SK-N-SH (cell line): ENCODE measurements at regions not wholly inside any gene's neighbourhood (a gene's known extent, or its start where the extent isn't known, plus 50 kb on each side); places are given as distances from the start of the nearest gene placed in this dataset.

Experiments used
- CTCF ChIA-PET: fragments of 300-600, 350-600 bp; formaldehyde crosslinking; extraction: SDS; loops from one replicate; lab custom pipeline; 2021; lab: Yijun Ruan, JAX
- POLR2A ChIA-PET: fragments of 350-600 bp; sonication (Branson Sonifier 250); formaldehyde crosslinking; extraction: SDS; loops from one replicate; lab custom pipeline; 2020; ENCODE audit warnings: antibody characterized with exemption, inconsistent platforms; lab: Yijun Ruan, JAX
- DNase-seq: peaks from one replicate; pipeline ENCODE4 v3.0.0; 2012
- H2AFZ ChIP-seq: fragments of 200-600 bp; sonication (generic); 2 replicates; pipeline ENCODE4 v1.8.1; 2016; ENCODE audit warnings: antibody characterized with exemption, mild to moderate bottlenecking, low read depth
- H3F3A ChIP-seq: fragments of 200-600 bp; sonication (generic); replicated peaks from 2 replicates; pipeline ENCODE3; 2016; ENCODE audit warnings: antibody characterized with exemption, mild to moderate bottlenecking; ENCODE audit not compliant: insufficient read depth
- H3K27ac ChIP-seq, 2 experiments: fragments of 200-500 bp in 1 of 2; fragments of 200-600 bp in 1 of 2; sonication (Bioruptor generic) in 1 of 2; sonication (generic), shearing (Covaris generic) in 1 of 2; 2 replicates each; pipeline versions ENCODE4 v1.5.1 to v1.6.1; 2014 to 2016; ENCODE audit warnings: low read depth in 2 of 2, inconsistent platforms in 1 of 2, low read length in 1 of 2, mild to moderate bottlenecking in 1 of 2, mixed read lengths in 1 of 2
- H3K27me3 ChIP-seq: fragments of 200-600 bp; sonication (generic), shearing (Covaris generic); 2 replicates; pipeline ENCODE4 v1.6.1; 2016; ENCODE audit warnings: mixed run types; ENCODE audit not compliant: insufficient read depth
- H3K36me3 ChIP-seq, 2 experiments: fragments of 200-500 bp in 1 of 2; fragments of 200-600 bp in 1 of 2; sonication (Bioruptor generic) in 1 of 2; sonication (generic) in 1 of 2; replicated peaks in 1 of 2; 2 replicates each; pipeline versions ENCODE3 to v1.5.1; 2014 to 2016; ENCODE audit warnings: low read length in 1 of 2, mild to moderate bottlenecking in 1 of 2; ENCODE audit not compliant: insufficient read depth in 2 of 2, control insufficient read depth in 1 of 2
- H3K4me1 ChIP-seq, 2 experiments: fragments of 200-500 bp in 1 of 2; fragments of 200-600 bp in 1 of 2; sonication (Bioruptor generic) in 1 of 2; sonication (generic), shearing (Covaris generic) in 1 of 2; 2 replicates each; pipeline versions ENCODE4 v1.5.1 to v1.6.1; 2014 to 2016; ENCODE audit warnings: low read depth in 1 of 2, low read length in 1 of 2, mixed run types in 1 of 2; ENCODE audit not compliant: insufficient read depth in 2 of 2, control insufficient read depth in 1 of 2
- H3K4me2 ChIP-seq: fragments of 200-600 bp; sonication (generic), shearing (Covaris generic); 2 replicates; pipeline ENCODE4 v1.6.1; 2017; ENCODE audit warnings: mixed run types
- H3K4me3 ChIP-seq, 2 experiments: fragments of 200-500 bp in 1 of 2; fragments of 200-600 bp in 1 of 2; sonication (Bioruptor generic) in 1 of 2; sonication (generic), shearing (Covaris generic) in 1 of 2; 2 replicates each; pipeline versions ENCODE4 v1.5.1 to v1.8.1; 2014 to 2016; ENCODE audit warnings: low read depth in 2 of 2, inconsistent platforms in 1 of 2, low read length in 1 of 2, mild to moderate bottlenecking in 1 of 2, mixed read lengths in 1 of 2, moderate library complexity in 1 of 2
- H3K79me2 ChIP-seq: fragments of 200-600 bp; sonication (generic); 2 replicates; pipeline ENCODE4 v1.8.1; 2017; ENCODE audit warnings: mild to moderate bottlenecking; ENCODE audit not compliant: insufficient read depth
- H3K9ac ChIP-seq: fragments of 200-600 bp; sonication (generic); 2 replicates; pipeline ENCODE4 v1.6.1; 2017; ENCODE audit warnings: mixed run types
- H3K9me2 ChIP-seq: fragments of 200-600 bp; sonication (generic); 2 replicates; pipeline ENCODE4 v1.6.1; 2017; ENCODE audit warnings: mixed run types
- H3K9me3 ChIP-seq: fragments of 200-600 bp; sonication (generic); 2 replicates; pipeline ENCODE4 v1.6.1; 2017; ENCODE audit warnings: mixed run types, mild to moderate bottlenecking, moderate library complexity
- H4K20me1 ChIP-seq: fragments of 200-600 bp; sonication (generic); 2 replicates; pipeline ENCODE4 v1.6.1; 2017; ENCODE audit warnings: mild to moderate bottlenecking, mixed run types; ENCODE audit not compliant: insufficient read depth
- CTCF ChIP-seq: fragments of 200-600 bp; sonication (generic); IDR thresholded peaks from 2 replicates; pipeline ENCODE4 v1.6.1; 2017; ENCODE audit warnings: antibody characterized with exemption, mild to moderate bottlenecking, moderate library complexity
- ELF1 ChIP-seq: IDR thresholded peaks from 2 replicates; pipeline ENCODE4 v1.4.0; 2012
- EP300 ChIP-seq, 2 experiments: IDR thresholded peaks; 2 replicates each; pipeline versions ENCODE4 v1.4.0 to v1.6.1; 2012; ENCODE audit warnings: borderline replicate concordance in 1 of 2, low read depth in 1 of 2, low read length in 1 of 2
- FOSL2 ChIP-seq: IDR thresholded peaks from 2 replicates; pipeline ENCODE4 v1.4.0; 2012; ENCODE audit warnings: low read depth, mild to moderate bottlenecking, moderate library complexity, borderline replicate concordance
- FOXM1 ChIP-seq: IDR thresholded peaks from 2 replicates; pipeline ENCODE4 v1.4.0; 2012; ENCODE audit warnings: low read depth, mild to moderate bottlenecking
- GABPA ChIP-seq: IDR thresholded peaks from 2 replicates; pipeline ENCODE4 v1.4.0; 2012; ENCODE audit warnings: low read depth, mild to moderate bottlenecking
- GATA2 ChIP-seq: sonication (generic); formaldehyde crosslinking; IDR thresholded peaks from 2 replicates; pipeline ENCODE4 v1.5.0; 2020; ENCODE audit warnings: mild to moderate bottlenecking, missing genetic modification reagents
- MXI1 ChIP-seq: IDR thresholded peaks from 2 replicates; pipeline ENCODE4 v1.6.1; 2012; ENCODE audit warnings: mild to moderate bottlenecking, low read depth, low read length, improper control_type of control experiment
- NFIC ChIP-seq: IDR thresholded peaks from 2 replicates; pipeline ENCODE4 v1.4.0; 2012; ENCODE audit warnings: borderline replicate concordance
- POLR2AphosphoS5 ChIP-seq: IDR thresholded peaks from 2 replicates; pipeline ENCODE4 v1.6.1; 2012; ENCODE audit warnings: low read depth, low read length
- RAD21 ChIP-seq: IDR thresholded peaks from 2 replicates; pipeline ENCODE4 v1.6.1; 2012; ENCODE audit warnings: mild to moderate bottlenecking, low read length
- RCOR1 ChIP-seq: fragments of 150-350 bp; IDR thresholded peaks from 2 replicates; pipeline ENCODE4 v1.6.1; 2017; ENCODE audit warnings: antibody characterized with exemption, low read length
- RFX5 ChIP-seq: IDR thresholded peaks from 2 replicates; pipeline ENCODE4 v1.6.1; 2012; ENCODE audit warnings: mild to moderate bottlenecking, improper control_type of control experiment, low read length
- SIN3A ChIP-seq: IDR thresholded peaks from 2 replicates; pipeline ENCODE4 v1.6.1; 2012; ENCODE audit warnings: low read depth, mild to moderate bottlenecking, low read length, moderate library complexity, borderline replicate concordance
- SMC3 ChIP-seq: IDR thresholded peaks from 2 replicates; pipeline ENCODE4 v1.6.1; 2012; ENCODE audit warnings: low read depth, low read length, improper control_type of control experiment
- TAF1 ChIP-seq: IDR thresholded peaks from 2 replicates; pipeline ENCODE4 v1.6.1; 2012; ENCODE audit warnings: low read depth, mild to moderate bottlenecking, low read length, moderate library complexity, borderline replicate concordance
- TEAD4 ChIP-seq: IDR thresholded peaks from 2 replicates; pipeline ENCODE4 v1.4.0; 2012; ENCODE audit warnings: mild to moderate bottlenecking, borderline replicate concordance; ENCODE audit not compliant: insufficient read depth
- USF1 ChIP-seq: IDR thresholded peaks from 2 replicates; pipeline ENCODE4 v1.4.0; 2012; ENCODE audit warnings: low read depth, borderline replicate concordance
- WGBS: methylation state at CpG from one replicate; pipeline ENCODE4 v1.1.6; 2017; ENCODE audit warnings: low lambda C conversion rate; 5-methylcytosine and 5-hydroxymethylcytosine counted together
- TF ChIP-seq, protein P1 (sequence below): fragments of 150-350 bp; IDR thresholded peaks from 2 replicates; pipeline ENCODE4 v1.6.1; 2017; ENCODE audit warnings: antibody characterized with exemption, low read length, low read depth, borderline replicate concordance
- TF ChIP-seq, protein P2 (sequence below): IDR thresholded peaks from 2 replicates; pipeline ENCODE4; 2012
- TF ChIP-seq, protein P3 (sequence below): IDR thresholded peaks from 2 replicates; pipeline ENCODE4 v1.6.1; 2012; ENCODE audit warnings: mild to moderate bottlenecking, low read depth, low read length, moderate library complexity

GRCh38 chr10:33966946-33967345 is 632.5 kb upstream of the NRP1 start (continued):
- TF ChIP-seq USF1 = no peak
- TF ChIP-seq RFX5 = no peak
- TF ChIP-seq EP300 (IDR thresholded peaks at IDR 0.05; ENCODE audit: borderline replicate concordance in 1 of 2, low read depth in 1 of 2, low read length in 1 of 2) = no peak

DNA sequence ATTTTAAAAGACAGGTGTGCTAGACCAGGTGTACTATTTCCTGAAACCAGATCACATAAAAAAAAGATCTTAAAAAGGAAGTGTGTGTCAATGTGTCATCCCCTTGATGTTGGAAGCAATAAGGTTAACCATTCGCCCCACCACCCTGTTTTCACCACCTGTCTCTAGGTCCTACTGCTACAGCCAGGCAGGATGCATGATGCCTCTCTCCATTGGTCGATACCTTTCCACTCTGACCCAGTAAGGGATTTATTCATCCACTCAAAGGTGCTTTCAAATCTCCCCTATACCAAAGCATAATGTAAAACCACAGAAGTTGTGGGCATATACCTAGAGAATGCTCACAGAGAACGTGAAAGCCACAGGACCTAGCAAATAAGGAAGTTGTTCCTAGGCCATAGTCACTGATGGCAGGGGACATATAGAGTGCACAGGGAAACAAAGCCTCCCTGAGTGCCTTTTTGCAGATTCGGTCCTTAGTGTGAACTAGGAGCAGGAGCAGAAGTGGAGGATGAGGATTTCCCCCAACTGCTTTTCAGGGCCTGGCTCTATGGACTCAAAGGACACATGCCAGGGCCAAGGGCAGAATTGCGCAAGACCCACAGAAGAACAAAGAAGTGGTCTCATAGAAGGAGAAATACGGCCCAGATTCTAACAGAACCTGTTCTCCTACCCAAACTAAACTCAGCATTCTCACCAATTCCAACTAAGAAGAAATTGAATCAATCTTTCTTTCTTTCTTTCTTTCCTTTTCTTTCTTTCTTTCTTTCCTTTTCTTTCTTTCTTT is 631.5 kb upstream of the NRP1 start:
- H3K9me2 ChIP-seq = no peaks in the 10 kb centered on the region
- H4K20me1 ChIP-seq = no peaks in the 10 kb centered on the region
- H3K4me2 ChIP-seq = no peak overlapping the region
- no peaks in the 10 kb centered on the region for H3K9me3 ChIP-seq
- H3K4me3 ChIP-seq = no peak overlapping the region
- no peaks in the 10 kb centered on the region for H3F3A ChIP-seq
- no peak overlapping the region for H2AFZ ChIP-seq
- 71% methylated on average over 6 of the region's 6 CpGs for WGBS
- no peaks in the 10 kb centered on the region for H3K27me3 ChIP-seq
- DNase-seq = no peak
- ChIA-PET CTCF (no interaction called here), POLR2A (no interaction called here)
- H3K4me1 ChIP-seq = no peaks in the 10 kb centered on the region; a peak in 1 of 4 replicates
- H3K79me2 ChIP-seq = no peaks in the 10 kb centered on the region
- no peaks in the 10 kb centered on the region for H3K36me3 ChIP-seq
- H3K27ac ChIP-seq = no peak overlapping the region
- TF ChIP-seq POLR2AphosphoS5 = no peak
- TF ChIP-seq CTCF = no peak
- TF ChIP-seq RAD21 = no peak
- TF ChIP-seq RFX5 = no peak
- TF ChIP-seq FOSL2 = no peak
- TF ChIP-seq TEAD4 = no peak
- TF ChIP-seq ELF1 = no peak
- TF ChIP-seq GABPA = no peak
- no peak for TF ChIP-seq RCOR1
- TF ChIP-seq, protein P1, sequence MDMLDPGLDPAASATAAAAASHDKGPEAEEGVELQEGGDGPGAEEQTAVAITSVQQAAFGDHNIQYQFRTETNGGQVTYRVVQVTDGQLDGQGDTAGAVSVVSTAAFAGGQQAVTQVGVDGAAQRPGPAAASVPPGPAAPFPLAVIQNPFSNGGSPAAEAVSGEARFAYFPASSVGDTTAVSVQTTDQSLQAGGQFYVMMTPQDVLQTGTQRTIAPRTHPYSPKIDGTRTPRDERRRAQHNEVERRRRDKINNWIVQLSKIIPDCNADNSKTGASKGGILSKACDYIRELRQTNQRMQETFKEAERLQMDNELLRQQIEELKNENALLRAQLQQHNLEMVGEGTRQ = no peak
- TF ChIP-seq GATA2 (CRISPR knock-in tag) = no peak
- TF ChIP-seq FOXM1 = no peak
- no peak for TF ChIP-seq NFIC
- TF ChIP-seq, protein P2, sequence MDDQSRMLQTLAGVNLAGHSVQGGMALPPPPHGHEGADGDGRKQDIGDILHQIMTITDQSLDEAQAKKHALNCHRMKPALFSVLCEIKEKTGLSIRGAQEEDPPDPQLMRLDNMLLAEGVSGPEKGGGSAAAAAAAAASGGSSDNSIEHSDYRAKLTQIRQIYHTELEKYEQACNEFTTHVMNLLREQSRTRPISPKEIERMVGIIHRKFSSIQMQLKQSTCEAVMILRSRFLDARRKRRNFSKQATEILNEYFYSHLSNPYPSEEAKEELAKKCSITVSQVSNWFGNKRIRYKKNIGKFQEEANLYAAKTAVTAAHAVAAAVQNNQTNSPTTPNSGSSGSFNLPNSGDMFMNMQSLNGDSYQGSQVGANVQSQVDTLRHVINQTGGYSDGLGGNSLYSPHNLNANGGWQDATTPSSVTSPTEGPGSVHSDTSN = no peak
- no peak for TF ChIP-seq TAF1
- no peak for TF ChIP-seq SMC3
- no peak for TF ChIP-seq MXI1
- TF ChIP-seq USF1 = no peak
- TF ChIP-seq, protein P3, sequence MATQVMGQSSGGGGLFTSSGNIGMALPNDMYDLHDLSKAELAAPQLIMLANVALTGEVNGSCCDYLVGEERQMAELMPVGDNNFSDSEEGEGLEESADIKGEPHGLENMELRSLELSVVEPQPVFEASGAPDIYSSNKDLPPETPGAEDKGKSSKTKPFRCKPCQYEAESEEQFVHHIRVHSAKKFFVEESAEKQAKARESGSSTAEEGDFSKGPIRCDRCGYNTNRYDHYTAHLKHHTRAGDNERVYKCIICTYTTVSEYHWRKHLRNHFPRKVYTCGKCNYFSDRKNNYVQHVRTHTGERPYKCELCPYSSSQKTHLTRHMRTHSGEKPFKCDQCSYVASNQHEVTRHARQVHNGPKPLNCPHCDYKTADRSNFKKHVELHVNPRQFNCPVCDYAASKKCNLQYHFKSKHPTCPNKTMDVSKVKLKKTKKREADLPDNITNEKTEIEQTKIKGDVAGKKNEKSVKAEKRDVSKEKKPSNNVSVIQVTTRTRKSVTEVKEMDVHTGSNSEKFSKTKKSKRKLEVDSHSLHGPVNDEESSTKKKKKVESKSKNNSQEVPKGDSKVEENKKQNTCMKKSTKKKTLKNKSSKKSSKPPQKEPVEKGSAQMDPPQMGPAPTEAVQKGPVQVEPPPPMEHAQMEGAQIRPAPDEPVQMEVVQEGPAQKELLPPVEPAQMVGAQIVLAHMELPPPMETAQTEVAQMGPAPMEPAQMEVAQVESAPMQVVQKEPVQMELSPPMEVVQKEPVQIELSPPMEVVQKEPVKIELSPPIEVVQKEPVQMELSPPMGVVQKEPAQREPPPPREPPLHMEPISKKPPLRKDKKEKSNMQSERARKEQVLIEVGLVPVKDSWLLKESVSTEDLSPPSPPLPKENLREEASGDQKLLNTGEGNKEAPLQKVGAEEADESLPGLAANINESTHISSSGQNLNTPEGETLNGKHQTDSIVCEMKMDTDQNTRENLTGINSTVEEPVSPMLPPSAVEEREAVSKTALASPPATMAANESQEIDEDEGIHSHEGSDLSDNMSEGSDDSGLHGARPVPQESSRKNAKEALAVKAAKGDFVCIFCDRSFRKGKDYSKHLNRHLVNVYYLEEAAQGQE = no peak
- no peak for TF ChIP-seq SIN3A
- H3K9ac ChIP-seq = no peak overlapping the region
